HEK293 (cell line): ENCODE measurements at regions not wholly inside any gene's neighbourhood (a gene's known extent, or its start where the extent isn't known, plus 50 kb on each side); places are given as distances from the start of the nearest gene placed in this dataset.

Experiments used
- CTCF ChIP-seq: fragments of 450-650 bp; formaldehyde crosslinking; IDR thresholded peaks from 2 replicates; pipeline ENCODE4 v1.5.1; 2016; ENCODE audit warnings: missing biosample characterization, missing genetic modification characterization
- HOXA7 ChIP-seq: sonication (generic); formaldehyde crosslinking; IDR thresholded peaks from 2 replicates; pipeline ENCODE4 v1.8.1; 2022; ENCODE audit warnings: missing genetic modification reagents, borderline replicate concordance
- TCF7L2 ChIP-seq: IDR thresholded peaks from 2 replicates; pipeline ENCODE4 v1.6.1; 2011; ENCODE audit warnings: low read depth, mild to moderate bottlenecking, inconsistent platforms, low read length, moderate library complexity, borderline replicate concordance
- WT1 ChIP-seq: fragments of 450-650 bp; formaldehyde crosslinking; IDR thresholded peaks from 2 replicates; pipeline ENCODE4 v1.5.1; 2016; ENCODE audit warnings: missing biosample characterization, missing genetic modification characterization
- YY2 ChIP-seq: fragments of 450-650 bp; formaldehyde crosslinking; IDR thresholded peaks from 2 replicates; pipeline ENCODE4 v1.5.1; 2016; ENCODE audit warnings: missing biosample characterization, missing genetic modification characterization
- ZNF202 ChIP-seq: fragments of 450-650 bp; formaldehyde crosslinking; IDR thresholded peaks from 2 replicates; pipeline ENCODE4 v1.5.1; 2016; ENCODE audit warnings: missing biosample characterization, missing genetic modification characterization, borderline replicate concordance
- ZNF350 ChIP-seq: fragments of 450-650 bp; formaldehyde crosslinking; IDR thresholded peaks from 2 replicates; pipeline ENCODE4 v1.5.0; 2017; ENCODE audit warnings: missing biosample characterization, mild to moderate bottlenecking, missing genetic modification characterization
- ZNF366 ChIP-seq: fragments of 450-650 bp; formaldehyde crosslinking; conservative IDR thresholded peaks from 2 replicates; pipeline ENCODE4 v1.5.1; 2016; ENCODE audit warnings: missing biosample characterization, missing genetic modification characterization
- ZNF398 ChIP-seq: fragments of 450-650 bp; formaldehyde crosslinking; IDR thresholded peaks from 2 replicates; pipeline ENCODE4 v1.5.1; 2017; ENCODE audit warnings: missing biosample characterization, missing genetic modification characterization
- ZNF423 ChIP-seq: fragments of 450-650 bp; formaldehyde crosslinking; IDR thresholded peaks from 2 replicates; pipeline ENCODE4 v1.5.1; 2016; ENCODE audit warnings: missing biosample characterization, missing genetic modification characterization
- ZNF48 ChIP-seq: fragments of 450-650 bp; formaldehyde crosslinking; IDR thresholded peaks from 2 replicates; pipeline ENCODE4 v1.5.1; 2016; ENCODE audit warnings: missing biosample characterization, missing genetic modification characterization
- ZNF704 ChIP-seq: fragments of 450-650 bp; formaldehyde crosslinking; IDR thresholded peaks from 2 replicates; pipeline ENCODE4 v1.5.1; 2016; ENCODE audit warnings: missing biosample characterization, missing genetic modification characterization
- TF ChIP-seq, protein P1 (sequence below): fragments of 450-650 bp; formaldehyde crosslinking; IDR thresholded peaks from 2 replicates; pipeline ENCODE4 v1.5.1; 2016; ENCODE audit warnings: missing biosample characterization, missing genetic modification characterization, borderline replicate concordance

DNA sequence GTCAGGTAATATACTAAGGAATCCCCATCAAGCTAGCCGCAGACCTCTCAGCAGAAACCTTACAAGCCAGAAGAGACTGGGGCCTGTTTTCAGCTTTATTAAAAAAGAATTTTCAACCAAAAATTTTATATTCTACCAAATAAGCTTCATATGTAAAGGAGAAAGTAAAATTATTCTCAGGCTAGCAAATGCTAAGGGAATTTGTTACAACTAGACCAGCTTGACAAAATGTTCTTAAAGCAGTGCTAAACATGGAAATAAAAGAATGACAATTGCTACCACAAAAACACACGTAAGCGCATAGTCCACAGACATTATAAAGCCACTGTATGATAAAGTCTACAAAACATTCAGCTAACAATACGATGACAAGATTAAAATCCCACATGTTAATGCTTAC is 449.4 kb upstream of the MON1B start:
- TF ChIP-seq HOXA7 (CRISPR knock-in tag) (no peak), ZNF350 (no peak), ZNF398 (tag by site-specific recombination) (no peak), ZNF202 (tag by site-specific recombination) (no peak), CTCF (no peak), ZNF423 (no peak), YY2 (tag by site-specific recombination) (no peak), ZNF366 (no peak), ZNF704 (no peak), WT1 (no peak), TCF7L2 (no peak), ZNF48 (no peak)
- TF ChIP-seq, protein P1, sequence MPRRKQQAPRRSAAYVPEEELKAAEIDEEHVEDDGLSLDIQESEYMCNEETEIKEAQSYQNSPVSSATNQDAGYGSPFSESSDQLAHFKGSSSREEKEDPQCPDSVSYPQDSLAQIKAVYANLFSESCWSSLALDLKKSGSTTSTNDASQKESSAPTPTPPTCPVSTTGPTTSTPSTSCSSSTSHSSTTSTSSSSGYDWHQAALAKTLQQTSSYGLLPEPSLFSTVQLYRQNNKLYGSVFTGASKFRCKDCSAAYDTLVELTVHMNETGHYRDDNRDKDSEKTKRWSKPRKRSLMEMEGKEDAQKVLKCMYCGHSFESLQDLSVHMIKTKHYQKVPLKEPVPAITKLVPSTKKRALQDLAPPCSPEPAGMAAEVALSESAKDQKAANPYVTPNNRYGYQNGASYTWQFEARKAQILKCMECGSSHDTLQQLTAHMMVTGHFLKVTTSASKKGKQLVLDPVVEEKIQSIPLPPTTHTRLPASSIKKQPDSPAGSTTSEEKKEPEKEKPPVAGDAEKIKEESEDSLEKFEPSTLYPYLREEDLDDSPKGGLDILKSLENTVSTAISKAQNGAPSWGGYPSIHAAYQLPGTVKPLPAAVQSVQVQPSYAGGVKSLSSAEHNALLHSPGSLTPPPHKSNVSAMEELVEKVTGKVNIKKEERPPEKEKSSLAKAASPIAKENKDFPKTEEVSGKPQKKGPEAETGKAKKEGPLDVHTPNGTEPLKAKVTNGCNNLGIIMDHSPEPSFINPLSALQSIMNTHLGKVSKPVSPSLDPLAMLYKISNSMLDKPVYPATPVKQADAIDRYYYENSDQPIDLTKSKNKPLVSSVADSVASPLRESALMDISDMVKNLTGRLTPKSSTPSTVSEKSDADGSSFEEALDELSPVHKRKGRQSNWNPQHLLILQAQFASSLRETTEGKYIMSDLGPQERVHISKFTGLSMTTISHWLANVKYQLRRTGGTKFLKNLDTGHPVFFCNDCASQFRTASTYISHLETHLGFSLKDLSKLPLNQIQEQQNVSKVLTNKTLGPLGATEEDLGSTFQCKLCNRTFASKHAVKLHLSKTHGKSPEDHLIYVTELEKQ (tag by site-specific recombination): no peak
